ENCODE measurements at regions not wholly inside any gene's neighbourhood (a gene's known extent, or its start where the extent isn't known, plus 50 kb on each side); places are given as distances from the start of the nearest gene placed in this dataset.
"Not testable (repeated sequence)": the region's sequence is repeated elsewhere in the genome, so short reads cannot be mapped to it uniquely, and the experiment has no call there.

GRCh38 chr7:136150311-136150710 lies 173.2 kb upstream of the MTPN start:
- DNase-seq: no peak

GRCh38 chr7:136148920-136149319 lies 171.8 kb upstream of the MTPN start:
- no peak for DNase-seq

- DNase-seq: no peak
Measured at GRCh38 chr7:136146925-136147324, 169.8 kb upstream of the MTPN start.

GRCh38 chr7:136144182-136144581 lies 167.0 kb upstream of the MTPN start:
- DNase-seq: no peak

- no peak for DNase-seq
Measured at GRCh38 chr7:136143271-136143670, 166.1 kb upstream of the MTPN start.

GRCh38 chr7:136142583-136142982 lies 165.4 kb upstream of the MTPN start:
- no peak for DNase-seq

GRCh38 chr7:136140469-136140868 lies 163.3 kb upstream of the MTPN start:
- DNase-seq: no peak

- DNase-seq: no peak
Measured at GRCh38 chr7:136139417-136139816, 162.3 kb upstream of the MTPN start.

GRCh38 chr7:136138991-136139390 lies 161.8 kb upstream of the MTPN start:
- DNase-seq: no peak

GRCh38 chr7:136136906-136137454 lies 159.8 kb upstream of the MTPN start:
- no peak for DNase-seq

- DNase-seq: no peak
Measured at GRCh38 chr7:136134503-136134902, 157.3 kb upstream of the MTPN start.

- no peak for DNase-seq
Measured at GRCh38 chr7:136133551-136133950, 156.4 kb upstream of the MTPN start.

- DNase-seq: peak in 1 of 5 donors; percentile 18
Measured at GRCh38 chr7:136131304-136131630, 154.1 kb upstream of the MTPN start.

- peak in 1 of 5 donors; percentile 39 for DNase-seq
Measured at GRCh38 chr7:136130511-136131303, 153.5 kb upstream of the MTPN start.

GRCh38 chr7:136128050-136128449 lies 150.9 kb upstream of the MTPN start:
- DNase-seq: no peak

GRCh38 chr7:136123352-136123751 lies 146.2 kb upstream of the MTPN start:
- no peak for DNase-seq

- DNase-seq: no peak
Measured at GRCh38 chr7:136122026-136122425, 144.9 kb upstream of the MTPN start.

GRCh38 chr7:136117539-136117938 lies 140.4 kb upstream of the MTPN start:
- no peak for DNase-seq

GRCh38 chr7:136116186-136116585 lies 139.0 kb upstream of the MTPN start:
- no peak for DNase-seq

GRCh38 chr7:136114966-136115762 lies 138.0 kb upstream of the MTPN start:
- DNase-seq: peak in 1 of 5 donors; percentile 44

- not testable (repeated sequence) for DNase-seq
Measured at GRCh38 chr7:136114467-136114866, 137.3 kb upstream of the MTPN start.

GRCh38 chr7:136109037-136109436 lies 131.9 kb upstream of the MTPN start:
- DNase-seq: not testable (repeated sequence)

GRCh38 chr7:136105191-136105590 lies 128.0 kb upstream of the MTPN start:
- DNase-seq: no peak

GRCh38 chr7:136104269-136104603 lies 127.1 kb upstream of the MTPN start:
- DNase-seq: no peak
